ENCODE measurements at regions not wholly inside any gene's neighbourhood (a gene's known extent, or its start where the extent isn't known, plus 50 kb on each side); places are given as distances from the start of the nearest gene placed in this dataset.
"Not testable (repeated sequence)": the region's sequence is repeated elsewhere in the genome, so short reads cannot be mapped to it uniquely, and the experiment has no call there.

DNA sequence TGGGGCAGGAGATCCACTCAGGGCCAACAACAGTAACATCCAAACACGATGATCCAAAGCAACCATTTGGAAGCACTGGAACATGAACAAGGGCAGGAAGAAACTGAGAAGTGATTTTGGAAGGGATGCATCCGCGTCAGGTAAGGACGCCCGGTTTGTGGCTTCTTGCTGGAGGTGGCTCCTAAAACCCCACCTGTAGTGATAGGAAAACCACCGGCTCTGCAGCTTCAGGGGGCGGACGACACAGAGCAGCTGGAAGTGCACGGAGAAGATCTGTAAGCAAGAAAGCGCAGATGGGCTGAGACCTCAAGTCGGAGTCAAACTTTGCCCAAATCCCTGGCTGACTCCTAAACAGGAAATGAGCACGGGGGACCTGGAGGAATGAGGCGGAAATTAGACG is 1066.1 kb downstream of the BRD1 start:
- Histone ChIP-seq H3K27me3 (ENCODE audit: control insufficient read depth, insufficient read depth, low read length) (no peaks in the 10 kb centered on the region), H3K4me3 (ENCODE audit: low read depth, low read length) (no peak overlapping the region), H3K36me3 (ENCODE audit: control insufficient read depth, insufficient read depth, low read length) (no peaks in the 10 kb centered on the region)
- ChIA-PET CTCF (no interaction called here), POLR2A (no interaction called here)
- TF ChIP-seq, protein P1, sequence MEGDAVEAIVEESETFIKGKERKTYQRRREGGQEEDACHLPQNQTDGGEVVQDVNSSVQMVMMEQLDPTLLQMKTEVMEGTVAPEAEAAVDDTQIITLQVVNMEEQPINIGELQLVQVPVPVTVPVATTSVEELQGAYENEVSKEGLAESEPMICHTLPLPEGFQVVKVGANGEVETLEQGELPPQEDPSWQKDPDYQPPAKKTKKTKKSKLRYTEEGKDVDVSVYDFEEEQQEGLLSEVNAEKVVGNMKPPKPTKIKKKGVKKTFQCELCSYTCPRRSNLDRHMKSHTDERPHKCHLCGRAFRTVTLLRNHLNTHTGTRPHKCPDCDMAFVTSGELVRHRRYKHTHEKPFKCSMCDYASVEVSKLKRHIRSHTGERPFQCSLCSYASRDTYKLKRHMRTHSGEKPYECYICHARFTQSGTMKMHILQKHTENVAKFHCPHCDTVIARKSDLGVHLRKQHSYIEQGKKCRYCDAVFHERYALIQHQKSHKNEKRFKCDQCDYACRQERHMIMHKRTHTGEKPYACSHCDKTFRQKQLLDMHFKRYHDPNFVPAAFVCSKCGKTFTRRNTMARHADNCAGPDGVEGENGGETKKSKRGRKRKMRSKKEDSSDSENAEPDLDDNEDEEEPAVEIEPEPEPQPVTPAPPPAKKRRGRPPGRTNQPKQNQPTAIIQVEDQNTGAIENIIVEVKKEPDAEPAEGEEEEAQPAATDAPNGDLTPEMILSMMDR (IDR thresholded peaks at IDR 0.05; ENCODE audit: insufficient read depth, low read depth, low read length), result no peak
- no peak for DNase-seq (ENCODE audit: low read depth)

DNA sequence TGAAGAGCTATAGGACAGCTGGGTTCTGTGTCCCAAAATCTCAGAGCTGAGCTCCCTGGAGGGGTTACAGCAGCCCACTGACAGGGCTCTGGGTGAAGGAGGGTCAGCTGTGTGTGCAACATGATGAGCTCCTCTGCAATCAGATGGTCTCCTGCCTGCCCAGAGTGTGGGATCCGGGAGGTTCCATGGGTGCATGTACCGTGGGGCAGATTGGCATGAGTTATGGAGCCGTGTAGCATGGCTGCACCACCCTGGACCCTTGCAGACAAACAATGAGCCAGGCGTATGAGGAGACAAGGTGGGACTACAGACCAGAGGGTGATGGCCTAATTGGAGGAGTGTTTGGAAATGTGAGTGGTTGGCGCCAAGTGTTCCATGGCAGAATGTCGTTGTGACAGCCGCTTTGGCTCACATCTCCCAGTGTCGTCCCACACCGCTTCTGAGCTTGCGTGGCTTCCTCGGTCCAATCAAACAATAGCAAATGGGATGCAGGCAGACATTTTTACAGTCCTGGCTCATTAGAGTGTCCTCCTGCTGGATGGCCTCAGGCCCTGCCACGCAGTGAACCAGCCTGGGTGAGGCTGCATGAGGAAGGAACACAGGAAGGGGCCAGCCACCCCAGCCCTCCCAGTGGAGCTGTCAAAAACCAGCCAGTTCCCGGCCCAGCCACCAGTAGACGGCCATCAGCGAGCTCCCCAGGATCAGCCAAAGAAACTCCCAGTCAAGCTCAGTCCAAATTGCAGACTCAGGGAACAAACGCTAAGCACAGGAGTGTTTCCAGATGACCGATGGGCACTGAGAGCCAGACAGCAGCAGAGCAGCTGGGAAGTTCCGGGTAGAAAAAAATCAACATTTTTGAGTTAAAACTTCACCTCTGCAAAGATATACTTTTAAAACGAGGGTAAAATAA is 1066.9 kb downstream of the BRD1 start:
- H3K4me3 ChIP-seq (ENCODE audit: low read depth, low read length), result no peak overlapping the region

DNA sequence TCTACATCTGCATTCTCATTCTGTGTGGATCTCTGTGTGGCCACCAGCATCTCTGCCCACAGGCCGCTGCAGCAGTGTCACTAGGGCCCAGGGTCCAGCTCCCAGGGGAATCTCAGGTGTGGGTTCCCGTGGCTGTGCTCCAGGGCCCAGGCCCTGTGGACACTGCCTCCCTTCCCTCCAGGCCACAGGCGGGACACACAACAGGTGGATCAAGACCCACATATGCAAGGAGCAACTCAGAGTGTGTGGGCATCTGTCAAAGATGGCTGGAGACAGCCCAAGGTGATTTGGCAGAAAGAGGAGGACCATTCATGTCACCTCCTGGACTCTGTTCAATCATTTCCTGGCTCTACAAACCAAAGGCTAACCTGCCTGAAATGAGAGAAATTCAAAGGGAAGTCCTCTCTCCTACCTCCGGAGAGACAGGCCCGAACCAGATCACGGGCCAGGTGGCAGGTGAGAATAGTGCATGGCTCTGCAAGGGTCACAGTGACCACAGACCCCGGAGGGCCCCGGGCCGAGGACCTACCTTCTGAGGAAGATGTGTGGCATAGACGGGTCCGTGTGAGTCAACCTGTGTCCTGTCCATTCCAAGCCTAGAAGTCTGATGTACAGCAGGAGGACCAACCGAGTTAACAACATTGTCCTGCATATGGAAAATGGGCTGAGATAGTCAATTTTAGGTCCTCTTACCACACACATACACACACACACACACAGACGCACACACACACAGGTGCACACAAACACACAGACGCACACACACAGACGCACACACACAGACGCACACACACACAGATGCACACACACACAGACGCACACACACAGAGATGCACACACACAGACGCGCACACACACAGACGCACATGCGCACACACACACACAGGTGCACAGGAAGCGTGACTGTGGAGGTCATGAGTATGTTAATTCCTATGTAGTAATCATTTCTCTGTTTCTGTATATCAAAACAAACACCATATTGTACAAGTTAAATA is 1068.5 kb downstream of the BRD1 start:
- POLR2A ChIA-PET, result no interaction called here
- CTCF ChIA-PET, result no interaction called here

More for the DNA sequence above, 1066.9 kb downstream of the BRD1 start:
- H3K36me3 ChIP-seq (ENCODE audit: control insufficient read depth, insufficient read depth, low read length), result no peaks in the 10 kb centered on the region
- no peaks in the 10 kb centered on the region for H3K27me3 ChIP-seq (ENCODE audit: control insufficient read depth, insufficient read depth, low read length)
- DNase-seq (ENCODE audit: low read depth), result no peak
- POLR2A ChIA-PET, result no interaction called here
- CTCF ChIA-PET, result no interaction called here
- TF ChIP-seq, protein P1 (IDR thresholded peaks at IDR 0.05; ENCODE audit: insufficient read depth, low read depth, low read length), result no peak

DNA sequence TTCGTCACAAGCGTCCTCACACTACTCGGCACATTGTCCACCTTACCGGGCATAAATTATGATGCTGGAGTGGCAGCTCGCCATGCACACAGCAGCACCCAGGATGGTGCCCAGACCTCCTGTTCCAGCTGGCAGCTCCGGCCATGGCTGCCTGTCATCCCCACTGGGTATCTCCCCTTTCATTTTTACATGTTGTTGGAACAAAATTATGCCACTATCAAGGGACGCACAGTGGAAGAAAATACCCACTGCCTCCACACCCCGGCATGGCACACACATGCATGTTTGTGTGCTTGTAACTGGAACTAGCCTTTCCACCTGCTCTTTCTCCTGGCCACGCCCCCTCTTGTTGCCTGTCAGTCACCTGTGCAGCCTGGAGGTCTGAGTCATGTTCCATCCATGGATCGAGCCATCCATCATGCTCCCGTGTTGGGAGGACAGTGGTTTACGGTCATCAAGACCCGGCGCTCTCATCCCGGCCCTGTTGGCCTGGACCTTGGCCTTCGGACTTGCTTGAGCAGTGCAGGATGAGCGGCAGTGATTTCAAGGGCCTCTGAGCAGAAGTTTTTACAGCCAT is 1069.6 kb downstream of the BRD1 start:
- no peaks in the 10 kb centered on the region for H3K27me3 ChIP-seq (ENCODE audit: control insufficient read depth, insufficient read depth, low read length)
- no peak overlapping the region for H3K4me3 ChIP-seq (ENCODE audit: low read depth, low read length)
- no peaks in the 10 kb centered on the region for H3K36me3 ChIP-seq (ENCODE audit: control insufficient read depth, insufficient read depth, low read length)
- ChIA-PET CTCF (no interaction called here), POLR2A (no interaction called here)
- no peak for DNase-seq (ENCODE audit: low read depth)
- TF ChIP-seq, protein P1 (IDR thresholded peaks at IDR 0.05; ENCODE audit: insufficient read depth, low read depth, low read length), result no peak

More for the DNA sequence above, 1068.5 kb downstream of the BRD1 start:
- Histone ChIP-seq H3K27me3 (ENCODE audit: control insufficient read depth, insufficient read depth, low read length) (no peaks in the 10 kb centered on the region), H3K36me3 (ENCODE audit: control insufficient read depth, insufficient read depth, low read length) (no peaks in the 10 kb centered on the region), H3K4me3 (ENCODE audit: low read depth, low read length) (no peak overlapping the region)
- TF ChIP-seq, protein P1 (IDR thresholded peaks at IDR 0.05; ENCODE audit: insufficient read depth, low read depth, low read length), result no peak
- DNase-seq (ENCODE audit: low read depth), result no peak

DNA sequence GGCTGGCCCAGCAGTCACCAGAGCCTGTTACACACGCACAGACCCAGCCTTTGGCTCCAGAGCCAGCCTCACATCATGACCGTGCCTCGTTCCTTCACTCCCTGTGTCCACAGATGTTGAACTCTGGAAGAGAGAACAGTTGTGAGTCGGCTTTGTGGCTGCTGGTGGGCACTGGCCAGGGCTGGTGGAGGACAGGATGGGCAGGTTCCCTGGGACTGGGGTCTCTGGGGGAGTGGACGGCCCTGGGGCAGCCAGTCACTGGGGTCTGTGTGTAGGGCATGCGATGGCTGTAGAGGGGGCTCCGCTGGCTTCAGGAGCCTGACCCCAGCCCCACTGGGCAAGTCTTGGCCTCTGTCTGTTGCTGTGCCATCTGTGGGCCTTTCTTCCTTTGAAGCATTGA is 1070.1 kb downstream of the BRD1 start:
- H3K36me3 ChIP-seq (ENCODE audit: control insufficient read depth, insufficient read depth, low read length), result no peaks in the 10 kb centered on the region
- ChIA-PET POLR2A (no interaction called here), CTCF (no interaction called here)
- H3K27me3 ChIP-seq (ENCODE audit: control insufficient read depth, insufficient read depth, low read length), result no peaks in the 10 kb centered on the region
- TF ChIP-seq, protein P1 (IDR thresholded peaks at IDR 0.05; ENCODE audit: insufficient read depth, low read depth, low read length), result no peak
- no peak overlapping the region for H3K4me3 ChIP-seq (ENCODE audit: low read depth, low read length)
- no peak for DNase-seq (ENCODE audit: low read depth)

DNA sequence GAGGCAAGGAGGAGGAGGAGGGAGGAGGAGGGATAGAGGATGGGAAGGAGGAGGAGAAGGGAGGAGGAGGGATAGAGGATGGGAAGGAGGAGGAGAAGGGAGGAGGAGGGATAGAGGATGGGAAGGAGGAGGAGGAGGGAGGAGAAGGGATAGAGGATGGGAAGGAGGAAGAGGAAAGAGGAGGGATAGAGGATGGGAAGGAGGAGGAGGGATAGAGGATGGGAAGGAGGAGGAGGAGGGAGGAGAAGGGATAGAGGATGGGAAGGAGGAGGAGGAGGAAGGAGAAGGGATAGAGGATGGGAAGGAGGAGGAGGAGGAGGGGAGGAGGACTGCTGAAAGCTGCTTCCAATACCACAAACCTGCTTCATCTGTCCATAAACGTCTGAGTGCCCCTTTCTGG is 1070.5 kb downstream of the BRD1 start:
- CTCF ChIA-PET; H3K36me3 ChIP-seq (ENCODE audit: control insufficient read depth, insufficient read depth, low read length); DNase-seq (ENCODE audit: low read depth); H3K27me3 ChIP-seq (ENCODE audit: control insufficient read depth, insufficient read depth, low read length); POLR2A ChIA-PET; H3K4me3 ChIP-seq (ENCODE audit: low read depth, low read length): not testable (repeated sequence)

Data from BJ (cell line).